T-cell (primary cell): ENCODE measurements at regions not wholly inside any gene's neighbourhood (a gene's known extent, or its start where the extent isn't known, plus 50 kb on each side); places are given as distances from the start of the nearest gene placed in this dataset.

Source experiments
- ATAC-seq, 4 experiments: fragments of 200-7000 bp in 3 of 4; fragments of 150-1000 bp in 1 of 4; cut with Tn5 transposase; replicated peaks in 1 of 4; 1 replicate in 3 of 4; 2 replicates in 1 of 4; pipeline ENCODE4 v1.10.0; 2021; ENCODE audit warnings: moderate library complexity in 3 of 4, mild to moderate bottlenecking in 2 of 4, moderate number of reproducible peaks in 1 of 4
- CTCF ChIA-PET, 2 donors: fragments of 300-600 bp; sonication (Branson Sonifier 250); formaldehyde crosslinking; loops; one replicate each; lab custom pipeline; 2022; ENCODE audit warnings: antibody characterized with exemption in 2 of 2; lab: Charles Lee
- POLR2A ChIA-PET, 2 donors: fragments of 300-600 bp; sonication (Branson Sonifier 250); formaldehyde crosslinking; loops; one replicate each; lab custom pipeline; 2022; ENCODE audit warnings: antibody characterized with exemption in 2 of 2; lab: Charles Lee
- DNase-seq, 35 experiments: peaks; one replicate each; pipeline versions ENCODE4 v3.0.0 to v3.0.0-alpha.2; 2013 to 2023
- H3K27ac ChIP-seq: one replicate; pipeline ENCODE4 v1.5.1; 2013; ENCODE audit warnings: low read length
- H3K27me3 ChIP-seq, 2 experiments: replicated peaks in 1 of 2; 1 replicate in 1 of 2; 2 replicates in 1 of 2; pipeline versions ENCODE4 v1.6.1 to v1.7.0; 2013; ENCODE audit warnings: low read length in 1 of 2, mixed read lengths in 1 of 2; ENCODE audit not compliant: control insufficient read depth in 2 of 2, insufficient read depth in 2 of 2; ENCODE audit errors: extremely low read depth in 1 of 2
- H3K36me3 ChIP-seq, 2 donors: 1 replicate in 1 of 2; 2 replicates in 1 of 2; pipeline versions ENCODE4 v1.6.1 to v1.7.0; 2013; ENCODE audit warnings: low read length in 1 of 2; ENCODE audit not compliant: control insufficient read depth in 2 of 2, insufficient read depth in 1 of 2; ENCODE audit errors: extremely low read depth in 1 of 2
- H3K4me1 ChIP-seq, 2 experiments: 1 replicate in 1 of 2; 2 replicates in 1 of 2; pipeline versions ENCODE4 v1.6.1 to v1.7.0; 2013; ENCODE audit warnings: low read length in 2 of 2, mixed read lengths in 1 of 2; ENCODE audit not compliant: insufficient read depth in 2 of 2, control insufficient read depth in 1 of 2; ENCODE audit errors: extremely low read depth in 1 of 2
- H3K4me3 ChIP-seq, 2 donors: 1 replicate in 1 of 2; 2 replicates in 1 of 2; pipeline versions ENCODE4 v1.5.1 to v1.7.0; 2013; ENCODE audit warnings: mild to moderate bottlenecking in 2 of 2, low read length in 1 of 2, moderate library complexity in 1 of 2; ENCODE audit not compliant: control insufficient read depth in 1 of 2; ENCODE audit errors: extremely low read depth in 1 of 2
- H3K9me3 ChIP-seq: 2 replicates; pipeline ENCODE4 v1.7.0; 2013
- H3K27ac Mint-ChIP-seq, 2 donors: one replicate each; pipeline ENCODE4 v1.8.0; 2020 to 2021; ENCODE audit warnings: mild to moderate bottlenecking in 2 of 2, mixed read lengths in 2 of 2
- H3K27me3 Mint-ChIP-seq, 2 donors: one replicate each; pipeline ENCODE4 v1.8.0; 2021 to 2022; ENCODE audit warnings: mixed read lengths in 2 of 2
- H3K36me3 Mint-ChIP-seq: one replicate; pipeline ENCODE4 v1.8.0; 2021; ENCODE audit warnings: mixed read lengths
- H3K4me1 Mint-ChIP-seq, 3 donors: one replicate each; pipeline ENCODE4 v1.8.0; 2020 to 2022; ENCODE audit warnings: mixed read lengths in 3 of 3, mild to moderate bottlenecking in 1 of 3
- H3K4me3 Mint-ChIP-seq, 3 donors: one replicate each; pipeline ENCODE4 v1.8.0; 2020 to 2022; ENCODE audit warnings: mild to moderate bottlenecking in 3 of 3, mixed read lengths in 3 of 3, moderate library complexity in 3 of 3
- H3K9me3 Mint-ChIP-seq, 3 donors: one replicate each; pipeline ENCODE4 v1.8.0; 2020 to 2022; ENCODE audit warnings: mixed read lengths in 3 of 3
- WGBS: methylation state at CpG from one replicate; pipeline ENCODE4 v1.1.5; 2013; ENCODE audit warnings: missing lambda C conversion rate; ENCODE audit not compliant: insufficient coverage; 5-methylcytosine and 5-hydroxymethylcytosine counted together

DNA sequence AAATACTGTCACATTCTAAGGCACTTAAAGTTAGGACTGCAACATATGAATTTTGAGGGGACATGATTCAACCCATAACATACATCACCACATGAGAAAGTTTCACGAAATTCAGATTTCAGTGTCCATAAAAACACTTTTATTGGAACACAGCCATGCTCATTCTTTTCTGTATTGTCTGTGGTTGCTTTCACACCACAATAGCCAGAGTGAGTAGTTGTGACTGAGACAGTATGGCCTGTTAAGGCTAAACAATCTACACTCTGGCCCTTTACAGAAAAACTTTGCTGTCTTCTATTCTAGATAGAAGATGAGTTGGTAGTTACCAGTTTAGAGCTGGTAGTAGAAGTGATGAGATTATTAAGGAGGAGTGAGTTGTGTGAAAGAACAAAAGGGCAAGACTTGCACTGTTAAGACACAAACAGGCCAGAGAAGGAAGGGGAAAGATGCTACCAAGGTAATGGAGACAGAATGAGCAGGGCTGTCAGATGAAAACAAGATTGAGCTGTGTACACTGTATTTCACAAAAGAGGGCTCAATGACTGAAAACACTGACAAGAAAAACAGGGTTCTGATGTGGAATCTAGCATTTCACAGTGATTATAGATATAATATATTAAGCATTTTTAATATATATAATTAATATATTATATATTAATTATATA lies 108.6 kb downstream of the PPP1R3A start:
- Histone ChIP-seq H3K36me3 (no peaks in the 10 kb centered on the region), H3K4me3 (no peak overlapping the region), H3K4me1 (no peaks in the 10 kb centered on the region), H3K27ac (no peak overlapping the region), H3K27me3 (no peaks in the 10 kb centered on the region), H3K9me3 (no peaks in the 10 kb centered on the region)
- DNase-seq (no peak), ATAC-seq (no peak)
- Mint-ChIP-seq H3K9me3 (no peaks in the 10 kb centered on the region), H3K27me3 (no peaks in the 10 kb centered on the region), H3K4me3 (no peak overlapping the region), H3K4me1 (no peaks in the 10 kb centered on the region), H3K27ac (no peak overlapping the region), H3K36me3 (no peaks in the 10 kb centered on the region)
- WGBS, result no CpG with 5 or more reads among the region's 1 CpG
- CTCF ChIA-PET, result no interaction called here
- POLR2A ChIA-PET, result no interaction called here

DNA sequence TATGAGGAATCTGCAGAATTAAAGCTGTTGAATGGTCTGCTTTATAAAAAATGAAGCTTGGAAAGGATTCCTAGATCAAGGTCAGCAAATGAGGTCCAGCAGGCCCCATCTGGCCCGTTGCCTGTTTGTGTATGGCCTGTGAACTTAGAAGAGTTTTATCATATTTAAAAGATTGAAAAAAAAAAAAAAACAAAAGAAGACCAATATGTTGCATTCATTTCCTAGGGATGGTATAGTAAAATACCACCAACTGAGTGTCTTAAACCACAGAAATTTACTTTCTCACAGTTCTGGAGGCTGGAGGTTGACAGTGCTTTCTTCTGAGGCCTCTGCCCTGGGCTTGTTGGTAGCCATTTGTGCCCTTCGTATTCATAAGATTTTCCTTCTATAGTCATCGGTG lies 109.2 kb downstream of the PPP1R3A start:
- Histone ChIP-seq H3K4me1 (no peaks in the 10 kb centered on the region), H3K9me3 (no peaks in the 10 kb centered on the region), H3K27me3 (no peaks in the 10 kb centered on the region), H3K36me3 (no peaks in the 10 kb centered on the region), H3K27ac (no peak overlapping the region), H3K4me3 (no peak overlapping the region)
- Mint-ChIP-seq H3K27ac (no peak overlapping the region), H3K27me3 (no peaks in the 10 kb centered on the region), H3K4me1 (no peaks in the 10 kb centered on the region), H3K36me3 (no peaks in the 10 kb centered on the region), H3K9me3 (no peaks in the 10 kb centered on the region), H3K4me3 (no peak overlapping the region)
- POLR2A ChIA-PET, result no interaction called here
- CTCF ChIA-PET, result interaction anchor here in 1 of 2 donors (0.6 kb wide), 1 partner anchor 763 kb away, joined by 5 read pairs; no protein-coding TSS in a partner anchor
- no CpG with 5 or more reads among the region's 3 CpGs for WGBS
- ATAC-seq, result no peak
- DNase-seq, result no peak

DNA sequence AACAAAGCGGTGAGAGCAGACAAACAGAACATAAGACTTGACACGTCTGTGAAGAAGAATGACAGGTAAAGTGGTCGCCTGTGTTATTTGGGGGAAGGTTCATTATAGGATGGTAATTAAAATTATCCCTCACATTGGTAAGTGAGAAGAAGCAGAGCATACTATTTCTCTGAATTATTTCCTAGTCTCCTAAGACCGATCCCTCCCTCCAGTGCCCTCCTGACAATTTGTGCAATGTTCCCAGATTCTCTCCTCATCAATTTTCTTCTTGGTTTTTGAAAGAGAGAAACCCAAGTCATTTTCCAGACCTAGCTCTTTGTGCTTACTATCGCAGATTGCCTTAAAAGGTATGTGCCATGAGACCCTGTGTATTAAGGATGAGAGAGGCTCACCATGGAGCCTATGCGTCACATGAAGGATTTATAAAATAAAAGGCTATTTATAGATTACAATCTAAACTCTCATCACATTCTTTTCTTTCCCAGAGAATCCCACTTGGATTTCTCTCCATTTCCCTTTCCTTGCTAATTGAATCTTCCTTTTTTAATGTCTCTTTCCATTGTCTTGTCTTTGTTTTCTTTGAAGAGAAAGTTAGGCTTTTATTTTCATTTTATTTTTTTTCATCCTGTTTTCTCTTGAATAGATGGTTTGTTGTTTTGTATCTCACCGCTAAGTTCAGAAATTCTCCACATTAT lies 112.0 kb downstream of the PPP1R3A start:
- Mint-ChIP-seq H3K36me3 (no peaks in the 10 kb centered on the region), H3K4me1 (no peaks in the 10 kb centered on the region), H3K27ac (no peak overlapping the region), H3K4me3 (no peak overlapping the region), H3K27me3 (no peaks in the 10 kb centered on the region), H3K9me3 (peaks cover 0 to 4% (median 0%) of the 10 kb centered on the region in 3 donors)
- CTCF ChIA-PET, result no interaction called here
- no peaks in the 10 kb centered on the region for H3K4me1 ChIP-seq
- no peaks in the 10 kb centered on the region for H3K36me3 ChIP-seq
- WGBS, result no CpG with 5 or more reads among the region's 7 CpGs
- POLR2A ChIA-PET, result no interaction called here
- no peaks in the 10 kb centered on the region for H3K27me3 ChIP-seq
- H3K27ac ChIP-seq, result no peak overlapping the region
- DNase-seq (no peak), ATAC-seq (no peak)
- no peak overlapping the region for H3K4me3 ChIP-seq
- no peaks in the 10 kb centered on the region for H3K9me3 ChIP-seq

DNA sequence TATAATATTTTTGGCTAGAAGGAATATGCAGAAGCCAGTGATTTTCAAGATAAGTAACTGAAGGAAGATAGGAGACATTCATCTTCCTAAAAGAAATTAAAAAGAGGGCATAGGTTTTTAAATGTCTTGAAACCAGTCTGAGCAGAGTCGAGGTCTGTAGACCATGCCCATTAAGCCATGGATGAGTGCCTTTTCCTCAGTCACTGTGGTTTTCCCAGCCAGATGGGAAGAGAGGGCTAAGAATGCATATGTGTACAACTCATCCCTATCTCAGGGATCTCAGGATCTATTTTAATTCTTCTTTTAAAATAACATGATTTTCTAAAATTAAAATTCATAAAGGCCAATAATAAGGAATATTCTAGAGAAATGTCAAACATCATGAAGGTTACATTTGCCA lies 112.8 kb downstream of the PPP1R3A start:
- ATAC-seq, result no peak
- no CpG with 5 or more reads among the region's 1 CpG for WGBS

DNA sequence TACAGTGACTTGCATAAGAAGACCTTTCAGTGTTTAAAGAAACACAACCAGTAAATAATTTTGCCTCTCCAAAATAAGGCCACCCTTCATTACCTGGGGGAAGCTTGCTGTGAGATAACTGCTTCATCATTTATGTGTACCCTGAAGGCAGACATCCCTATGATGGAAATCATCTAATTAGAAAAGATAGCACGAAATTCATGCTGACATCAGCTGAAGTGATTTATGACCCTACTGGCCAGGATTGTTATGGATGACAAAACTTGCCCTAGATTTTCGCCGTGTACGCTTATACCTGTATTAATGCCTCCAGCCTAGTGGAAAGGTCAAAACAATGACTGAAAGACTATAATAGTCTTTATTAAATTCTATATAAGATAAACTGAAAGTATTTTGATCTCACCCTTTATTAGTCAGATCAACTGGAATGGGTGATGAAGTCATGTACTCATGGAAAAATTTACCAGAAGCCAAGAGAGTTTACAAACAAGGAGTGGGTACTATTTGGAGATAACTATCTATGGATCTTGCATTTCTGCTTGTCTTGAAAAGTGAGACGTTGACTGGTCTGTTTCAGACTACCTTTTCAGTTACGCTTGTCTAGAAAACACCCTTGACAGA lies 114.2 kb downstream of the PPP1R3A start:
- ChIA-PET CTCF (no interaction called here), POLR2A (no interaction called here)
- no peak for DNase-seq
- WGBS, result 80% methylated on average over 2 of the region's 6 CpGs
- H3K4me1 Mint-ChIP-seq, result no peaks in the 10 kb centered on the region
- Histone ChIP-seq H3K27ac (no peak overlapping the region), H3K4me1 (no peaks in the 10 kb centered on the region), H3K4me3 (no peak overlapping the region), H3K27me3 (no peaks in the 10 kb centered on the region), H3K36me3 (no peaks in the 10 kb centered on the region), H3K9me3 (no peaks in the 10 kb centered on the region)
- ATAC-seq, result no peak
- no peak overlapping the region for H3K27ac Mint-ChIP-seq
- no peaks in the 10 kb centered on the region for H3K36me3 Mint-ChIP-seq
- peaks cover 0 to 4% (median 0%) of the 10 kb centered on the region in 3 donors for H3K9me3 Mint-ChIP-seq
- H3K27me3 Mint-ChIP-seq, result no peaks in the 10 kb centered on the region
- H3K4me3 Mint-ChIP-seq, result no peak overlapping the region

More for the DNA sequence above, 112.8 kb downstream of the PPP1R3A start:
- H3K4me1 ChIP-seq, result no peaks in the 10 kb centered on the region
- Mint-ChIP-seq H3K9me3 (peaks cover 0 to 4% (median 0%) of the 10 kb centered on the region in 3 donors), H3K27me3 (no peaks in the 10 kb centered on the region), H3K36me3 (no peaks in the 10 kb centered on the region), H3K4me3 (no peak overlapping the region), H3K27ac (no peak overlapping the region), H3K4me1 (no peaks in the 10 kb centered on the region)
- H3K27me3 ChIP-seq, result no peaks in the 10 kb centered on the region
- H3K9me3 ChIP-seq, result no peaks in the 10 kb centered on the region
- no peak overlapping the region for H3K4me3 ChIP-seq
- no peak for DNase-seq
- no peaks in the 10 kb centered on the region for H3K36me3 ChIP-seq
- ChIA-PET CTCF (no interaction called here), POLR2A (no interaction called here)
- no peak overlapping the region for H3K27ac ChIP-seq

DNA sequence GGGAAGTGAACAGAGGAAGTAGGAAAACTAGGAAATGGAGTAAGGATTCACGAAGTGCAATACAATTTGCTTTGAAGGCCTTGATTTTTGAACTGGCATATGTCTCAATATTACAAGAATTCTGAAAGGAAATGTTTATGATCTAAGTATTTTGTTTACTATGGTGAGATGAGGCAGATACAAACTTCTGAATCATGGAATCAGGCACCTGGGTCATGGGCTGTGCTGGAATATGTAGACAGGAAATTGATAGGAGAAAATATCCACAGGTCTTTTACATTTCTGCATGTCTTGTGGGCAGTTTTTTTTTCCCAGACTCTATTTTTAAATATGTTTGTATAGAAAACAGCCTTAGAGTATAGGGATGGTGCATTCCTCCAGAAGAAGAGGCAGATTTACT lies 117.1 kb downstream of the PPP1R3A start:
- Mint-ChIP-seq H3K27me3 (no peaks in the 10 kb centered on the region), H3K9me3 (peaks cover 0 to 4% (median 0%) of the 10 kb centered on the region in 3 donors), H3K4me3 (no peak overlapping the region), H3K4me1 (no peaks in the 10 kb centered on the region), H3K27ac (no peak overlapping the region), H3K36me3 (no peaks in the 10 kb centered on the region)
- ATAC-seq (no peak), DNase-seq (no peak)
- CTCF ChIA-PET, result no interaction called here
- POLR2A ChIA-PET, result no interaction called here
- Histone ChIP-seq H3K36me3 (no peaks in the 10 kb centered on the region), H3K9me3 (no peaks in the 10 kb centered on the region), H3K27me3 (no peaks in the 10 kb centered on the region), H3K4me3 (no peak overlapping the region), H3K4me1 (no peaks in the 10 kb centered on the region), H3K27ac (no peak overlapping the region)
- 60% methylated on average over 1 of the region's 1 CpG for WGBS
